Heart right ventricle (tissue), 16 donors: ENCODE measurements at regions not wholly inside any gene's neighbourhood (a gene's known extent, or its start where the extent isn't known, plus 50 kb on each side); places are given as distances from the start of the nearest gene placed in this dataset.

Experiments
- ATAC-seq, 8 donors: fragments of 200-7000 bp; cut with Tn5 transposase; one replicate each; pipeline ENCODE4 v1.9.1; 2020; ENCODE audit warnings: mild to moderate bottlenecking in 8 of 8, moderate library complexity in 8 of 8, moderate number of reproducible peaks in 1 of 8
- DNase-seq, 2 donors: peaks; one replicate each; pipeline ENCODE4 v3.0.0-alpha.2; 2020
- H3K27ac ChIP-seq, 10 donors: fragments of 200-600 bp; sonication (generic) in 2 of 10; one replicate each; pipeline versions ENCODE4 v1.5.0 to v1.8.0; 2020 to 2022; ENCODE audit warnings: mild to moderate bottlenecking in 3 of 10
- H3K27me3 ChIP-seq, 7 donors: fragments of 200-600 bp; one replicate each; pipeline ENCODE4 v1.8.0; 2021 to 2022; ENCODE audit warnings: mild to moderate bottlenecking in 2 of 7
- H3K36me3 ChIP-seq, 9 donors: fragments of 200-600 bp; sonication (generic) in 1 of 9; one replicate each; pipeline versions ENCODE4 v1.5.0 to v1.8.0; 2020 to 2022; ENCODE audit warnings: mild to moderate bottlenecking in 2 of 9
- H3K4me1 ChIP-seq, 9 donors: fragments of 200-600 bp; sonication (generic) in 1 of 9; one replicate each; pipeline versions ENCODE4 v1.5.0 to v1.8.0; 2020 to 2022; ENCODE audit warnings: mild to moderate bottlenecking in 4 of 9
- H3K4me3 ChIP-seq, 10 donors: fragments of 200-600 bp; sonication (generic) in 2 of 10; one replicate each; pipeline versions ENCODE4 v1.5.0 to v1.8.0; 2020 to 2022; ENCODE audit warnings: mild to moderate bottlenecking in 7 of 10, moderate library complexity in 2 of 10
- H3K9me3 ChIP-seq, 11 donors: fragments of 200-600 bp in 10 of 11; sonication (generic) in 2 of 11; one replicate each; pipeline versions ENCODE4 v1.5.0 to v1.8.0; 2013 to 2022; ENCODE audit warnings: mild to moderate bottlenecking in 2 of 11, control low read depth in 1 of 11, moderate library complexity in 1 of 11
- CTCF ChIP-seq, 9 donors: fragments of 200-600 bp; sonication (generic) in 2 of 9; IDR thresholded peaks; one replicate each; pipeline versions ENCODE4 v1.5.0 to v1.8.0; 2021 to 2022; ENCODE audit warnings: antibody characterized with exemption in 9 of 9, mild to moderate bottlenecking in 5 of 9, moderate library complexity in 1 of 9
- WGBS, 2 donors: extraction: QIAGEN DNeasy Blood & Tissue Kit; methylation state at CpG; one replicate each; pipeline ENCODE4 v1.1.7; 2013; ENCODE audit warnings: inconsistent platforms in 1 of 2; 5-methylcytosine and 5-hydroxymethylcytosine counted together
- intact Hi-C, 10 donors: fragments of 100-400 bp; cut with DNase I; formaldehyde crosslinking; loops; one replicate each; pipeline versions ENCODE4 v1.11.1 to v1.14.2; 2022
- donor health status: Arrhythmogenic right ventricular cardiomyopathy.
- donor health status: ischemic (EF 13 %, LVEDD 7.1; RV severe dilation, severe dysfunction).
- donor health status: healthy with polysubstance abuse.
- donor health status: DM: no; HTN: yes; CAD: no.
- donor health status: DM: no; HTN: no; CAD: no.
- donor health status: ischemic (EF 25% LVEDD 6.9; RV normal size, moderate dysfunction).
- donor health status: ischemic (EF 25% LVEDD 5.7; RV mildly dilated, moderate dysfunction).
- donor health status: healthy.
- donor health status: DM: yes; HTN: yes; CAD: no.
- donor health status: Ischemic cardiomyopathy.
- donor health status: ischemic (EF 35%, LVEDD 5.7; RV mildly dilated, moderate dysfunction).
- donor health status: nonischemic (EF 11% LVEDD 7.7; RV severe dilation, severe dysfunction).
- donor health status: DM: yes; HTN: yes; CAD: no.
- donor health status: PGD.
- donor health status: ischemic (EF 29% LVEDD 5.4; RV normal size, mild dysfunction).
- donor health status: nonischemic (EF 23%, LVEDD 6.1; RV moderate dilation, normal function).

- H3K4me3 ChIP-seq = no peak overlapping the region
- ATAC-seq = peak in 2 of 8 donors; percentile 6 to 29
- intact Hi-C loops = loop anchor here in 2 of 10 donors (10.0 kb wide), 1 partner anchor 102 kb away; no protein-coding TSS in a partner anchor
- H3K36me3 ChIP-seq = no peaks in the 10 kb centered on the region
- no peaks in the 10 kb centered on the region for H3K9me3 ChIP-seq
- peaks cover 0 to 60% (median 20%) of the 10 kb centered on the region in 9 donors for H3K4me1 ChIP-seq
- peak overlapping the region in 5 of 10 donors; percentile 40 to 75 (median 64) for H3K27ac ChIP-seq
- DNase-seq = no peak
- TF ChIP-seq CTCF (IDR thresholded peaks at IDR 0.05) = no peak
- peaks cover 0 to 3% (median 0%) of the 10 kb centered on the region in 7 donors for H3K27me3 ChIP-seq
- 55 to 70% methylated on average over 2 of the region's 2 CpGs for WGBS, 2 donors
Measured at GRCh38 chr2:236676136-236676873, 106.7 kb downstream of the ACKR3 start.

GRCh38 chr2:236677368-236677767 lies 107.7 kb downstream of the ACKR3 start:
- intact Hi-C loops = loop anchor here in 2 of 10 donors (10.0 kb wide), 1 partner anchor 103 kb away; no protein-coding TSS in a partner anchor
- Histone ChIP-seq H3K4me1 (peaks cover 0 to 60% (median 20%) of the 10 kb centered on the region in 9 donors), H3K27ac (no peak overlapping the region), H3K27me3 (peaks cover 0 to 3% (median 0%) of the 10 kb centered on the region in 7 donors), H3K4me3 (no peak overlapping the region), H3K9me3 (no peaks in the 10 kb centered on the region), H3K36me3 (no peaks in the 10 kb centered on the region)
- TF ChIP-seq CTCF (IDR thresholded peaks at IDR 0.05) = no peak
- WGBS, 2 donors = 88 to 95% methylated on average over 8 of the region's 8 CpGs
- DNase-seq (no peak), ATAC-seq (no peak)

- peak overlapping the region in 2 of 10 donors; percentile 9 to 43 for H3K27ac ChIP-seq
- intact Hi-C loops = loop anchor here in 2 of 10 donors (10.0 kb wide), 1 partner anchor 104 kb away; no protein-coding TSS in a partner anchor
- no peaks in the 10 kb centered on the region for H3K36me3 ChIP-seq
- TF ChIP-seq CTCF (IDR thresholded peaks at IDR 0.05) = no peak
- whole genome bisulfite sequencing, 2 donors = 71% methylated on average over 15 of the region's 15 CpGs
- ATAC-seq = no peak
- H3K4me1 ChIP-seq = peaks cover 0 to 62% (median 20%) of the 10 kb centered on the region in 9 donors
- no peak for DNase-seq
- H3K27me3 ChIP-seq = peaks cover 0 to 3% (median 0%) of the 10 kb centered on the region in 7 donors
- H3K9me3 ChIP-seq = no peaks in the 10 kb centered on the region
- no peak overlapping the region for H3K4me3 ChIP-seq
Measured at GRCh38 chr2:236678307-236678975, 108.8 kb downstream of the ACKR3 start.
